WTC11 (cell line): ENCODE measurements at regions not wholly inside any gene's neighbourhood (a gene's known extent, or its start where the extent isn't known, plus 50 kb on each side); places are given as distances from the start of the nearest gene placed in this dataset.

Experiments
- ATAC-seq: fragments of 200-7000 bp; cut with Tn5 transposase; 2 replicates; pipeline ENCODE4 v1.10.0; 2021; ENCODE audit warnings: mild to moderate bottlenecking, moderate library complexity
- CTCF ChIA-PET: fragments of 300-600 bp; sonication (Branson Sonifier 250); formaldehyde crosslinking; loops from one replicate; lab custom pipeline; 2021; ENCODE audit warnings: antibody characterized with exemption; lab: Charles Lee
- POLR2A ChIA-PET: fragments of 350-600 bp; sonication (Branson Sonifier 250); formaldehyde crosslinking; loops from one replicate; lab custom pipeline; 2021; ENCODE audit warnings: antibody characterized with exemption; lab: Charles Lee
- DNase-seq: peaks from one replicate; pipeline ENCODE4 v3.0.0; 2021; ENCODE audit warnings: low spot score
- H3K27ac Mint-ChIP-seq: 2 replicates; pipeline ENCODE4 v1.8.0; 2021; ENCODE audit warnings: mixed read lengths
- H3K27me3 Mint-ChIP-seq: 2 replicates; pipeline ENCODE4 v1.8.0; 2021; ENCODE audit warnings: low read depth, mild to moderate bottlenecking, moderate library complexity, mixed read lengths
- H3K36me3 Mint-ChIP-seq: 2 replicates; pipeline ENCODE4 v1.8.0; 2021; ENCODE audit warnings: mixed read lengths
- H3K4me1 Mint-ChIP-seq: 2 replicates; pipeline ENCODE4 v1.8.0; 2022; ENCODE audit warnings: mixed read lengths
- H3K4me3 Mint-ChIP-seq: 2 replicates; pipeline ENCODE4 v1.8.0; 2021; ENCODE audit warnings: mild to moderate bottlenecking, moderate library complexity, mixed read lengths
- H3K9me3 Mint-ChIP-seq: 2 replicates; pipeline ENCODE4 v1.8.0; 2021; ENCODE audit warnings: mixed read lengths
- AFF4 ChIP-seq: sonication (generic); formaldehyde crosslinking; IDR thresholded peaks from 2 replicates; pipeline ENCODE4 v1.8.1; 2023; ENCODE audit warnings: mild to moderate bottlenecking, missing genetic modification reagents, borderline replicate concordance
- ATF1 ChIP-seq: sonication (generic); formaldehyde crosslinking; IDR thresholded peaks from 2 replicates; pipeline ENCODE4 v1.8.1; 2023; ENCODE audit warnings: mild to moderate bottlenecking, moderate library complexity, missing genetic modification reagents
- ATF6 ChIP-seq: sonication (generic); formaldehyde crosslinking; IDR thresholded peaks from 2 replicates; pipeline ENCODE4 v1.8.1; 2023; ENCODE audit warnings: mild to moderate bottlenecking, missing genetic modification reagents
- CBFB ChIP-seq: sonication (generic); formaldehyde crosslinking; IDR thresholded peaks from 2 replicates; pipeline ENCODE4 v1.8.1; 2022; ENCODE audit warnings: mild to moderate bottlenecking, low read depth, missing genetic modification reagents
- CTCF ChIP-seq: fragments of 200-600 bp; IDR thresholded peaks from 2 replicates; pipeline ENCODE4 v1.8.0; 2022; ENCODE audit warnings: antibody characterized with exemption
- GTF2I ChIP-seq: fragments of 250-450 bp; sonication (Bioruptor Pico); conservative IDR thresholded peaks from 2 replicates; pipeline ENCODE4 v1.4.0; 2021; ENCODE audit warnings: mild to moderate bottlenecking
- IRF1 ChIP-seq: sonication (generic); formaldehyde crosslinking; IDR thresholded peaks from 2 replicates; pipeline ENCODE4 v1.8.0; 2023; ENCODE audit warnings: missing genetic modification reagents
- IRF2 ChIP-seq: sonication (generic); formaldehyde crosslinking; IDR thresholded peaks from 2 replicates; pipeline ENCODE4 v1.8.0; 2022; ENCODE audit warnings: low read depth, missing genetic modification reagents, borderline replicate concordance
- JAZF1 ChIP-seq: fragments of 250-450 bp; sonication (Bioruptor Pico); IDR thresholded peaks from 2 replicates; pipeline ENCODE4 v1.9.0; 2021; ENCODE audit warnings: moderate library complexity, mild to moderate bottlenecking, inconsistent platforms
- NFE2L1 ChIP-seq: sonication (generic); formaldehyde crosslinking; IDR thresholded peaks from 2 replicates; pipeline ENCODE4 v1.8.1; 2023; ENCODE audit warnings: missing genetic modification reagents
- NR3C1 ChIP-seq: sonication (generic); formaldehyde crosslinking; conservative IDR thresholded peaks from 2 replicates; pipeline ENCODE4 v1.8.1; 2023; ENCODE audit warnings: low read depth, mild to moderate bottlenecking, missing genetic modification reagents
- RORB ChIP-seq: fragments of 250-450 bp; sonication (Bioruptor Pico); IDR thresholded peaks from 2 replicates; pipeline ENCODE4 v1.9.0; 2021; ENCODE audit warnings: mild to moderate bottlenecking
- STAT6 ChIP-seq: sonication (generic); formaldehyde crosslinking; conservative IDR thresholded peaks from 2 replicates; pipeline ENCODE4 v1.8.1; 2023; ENCODE audit warnings: mild to moderate bottlenecking, low read depth, missing genetic modification reagents, moderate library complexity
- ZNF138 ChIP-seq: sonication (generic); formaldehyde crosslinking; conservative IDR thresholded peaks from 2 replicates; pipeline ENCODE4 v1.8.1; 2022; ENCODE audit warnings: mild to moderate bottlenecking, moderate library complexity, missing genetic modification reagents
- ZNF219 ChIP-seq: sonication (generic); formaldehyde crosslinking; IDR thresholded peaks from 2 replicates; pipeline ENCODE4 v1.8.0; 2023; ENCODE audit warnings: missing genetic modification reagents, mild to moderate bottlenecking, borderline replicate concordance
- ZNF232 ChIP-seq: sonication (generic); formaldehyde crosslinking; IDR thresholded peaks from 2 replicates; pipeline ENCODE4 v1.8.0; 2022; ENCODE audit warnings: mild to moderate bottlenecking, missing genetic modification reagents
- ZNF512 ChIP-seq: sonication (generic); formaldehyde crosslinking; IDR thresholded peaks from 2 replicates; pipeline ENCODE4 v1.8.1; 2022; ENCODE audit warnings: missing genetic modification reagents, borderline replicate concordance
- ZNF532 ChIP-seq: fragments of 250-450 bp; sonication (Bioruptor Pico); IDR thresholded peaks from 2 replicates; pipeline ENCODE4 v1.9.0; 2021; ENCODE audit warnings: mild to moderate bottlenecking, borderline replicate concordance

- no peak for TF ChIP-seq AFF4
- no peak for TF ChIP-seq IRF1 (CRISPR knock-in tag)
- TF ChIP-seq STAT6, result no peak
- TF ChIP-seq CTCF, result peak; percentile 31; the same call in 1 of the 2 replicates
- no peak for TF ChIP-seq NFE2L1 (CRISPR knock-in tag)
- no peak for TF ChIP-seq ATF6
- TF ChIP-seq ZNF512 (CRISPR knock-in tag), result no peak
- TF ChIP-seq, all 79 proteins: peak for 2
Measured at GRCh38 chr6:72522735-72523141, 99.1 kb upstream of the KCNQ5 start (continued).

GRCh38 chr6:72524011-72524645 lies 97.7 kb upstream of the KCNQ5 start:
- Mint-ChIP-seq H3K27me3 (no peaks in the 10 kb centered on the region), H3K9me3 (no peaks in the 10 kb centered on the region), H3K27ac (no peak overlapping the region), H3K36me3 (no peaks in the 10 kb centered on the region), H3K4me1 (no peaks in the 10 kb centered on the region), H3K4me3 (no peak overlapping the region)
- ATAC-seq (no peak), DNase-seq (no peak)
- ChIA-PET POLR2A (no interaction called here), CTCF (interaction anchor here (2.1 to 2.3 kb wide), 3 partner anchors 31 to 56 kb away, joined by 5 to 28 read pairs (median 10); no protein-coding TSS in a partner anchor)
- TF ChIP-seq ZNF532 (CRISPR knock-in tag) (no peak), IRF2 (CRISPR knock-in tag) (no peak), ZNF219 (CRISPR knock-in tag) (no peak), JAZF1 (CRISPR knock-in tag) (no peak), ZNF232 (CRISPR knock-in tag) (no peak), RORB (no peak), NR3C1 (CRISPR knock-in tag) (no peak), ATF1 (CRISPR knock-in tag) (no peak), NFE2L1 (CRISPR knock-in tag) (no peak), CBFB (CRISPR knock-in tag) (no peak), ZNF138 (no peak), GTF2I (CRISPR knock-in tag) (no peak)
